Esophagus muscularis mucosa (tissue), 4 donors: ENCODE measurements at regions not wholly inside any gene's neighbourhood (a gene's known extent, or its start where the extent isn't known, plus 50 kb on each side); places are given as distances from the start of the nearest gene placed in this dataset.

Experiments used
- DNase-seq: peaks from one replicate; pipeline ENCODE4 v3.0.0-alpha.2; 2017; ENCODE audit errors: extremely low spot score
- H3K27ac ChIP-seq, 4 donors: fragments of 200-600 bp; sonication (generic); replicated peaks in 1 of 4; 1 replicate in 3 of 4; 2 replicates in 1 of 4; pipeline ENCODE4 v1.5.1; 2016 to 2019; ENCODE audit warnings: mild to moderate bottlenecking in 1 of 4
- H3K27me3 ChIP-seq, 4 donors: fragments of 200-600 bp; sonication (generic); one replicate each; pipeline versions ENCODE4 v1.5.1 to v1.6.0; 2016 to 2019
- H3K36me3 ChIP-seq, 4 donors: fragments of 200-600 bp; sonication (generic); one replicate each; pipeline ENCODE4 v1.5.1; 2016 to 2019
- H3K4me1 ChIP-seq, 4 donors: fragments of 200-600 bp; sonication (generic); one replicate each; pipeline ENCODE4 v1.5.1; 2016 to 2019
- H3K4me3 ChIP-seq, 4 donors: fragments of 200-600 bp; sonication (generic); 1 replicate in 2 of 4; 2 replicates in 2 of 4; pipeline ENCODE4 v1.5.1; 2016 to 2019; ENCODE audit warnings: mild to moderate bottlenecking in 4 of 4, moderate library complexity in 1 of 4
- H3K9me3 ChIP-seq, 4 donors: fragments of 200-600 bp; sonication (generic); 1 replicate in 3 of 4; 2 replicates in 1 of 4; pipeline ENCODE4 v1.5.1; 2016 to 2019
- EP300 ChIP-seq: sonication (generic); formaldehyde crosslinking; IDR thresholded peaks from one replicate; pipeline ENCODE4 v1.6.1; 2017; ENCODE audit warnings: antibody characterized with exemption
- POLR2A ChIP-seq: fragments of 450-650 bp; IDR thresholded peaks from one replicate; pipeline ENCODE4 v1.6.1; 2017; ENCODE audit warnings: antibody characterized with exemption, moderate library complexity, mild to moderate bottlenecking, low read depth
- POLR2AphosphoS5 ChIP-seq, 2 donors: sonication (generic); formaldehyde crosslinking; IDR thresholded peaks; one replicate each; pipeline ENCODE4 v1.6.1; 2017; ENCODE audit warnings: antibody characterized with exemption in 2 of 2
- WGBS: methylation state at CpG from one replicate; pipeline ENCODE4 v1.1.5; 2018; 5-methylcytosine and 5-hydroxymethylcytosine counted together
- intact Hi-C: fragments of 100-400 bp; cut with DNase I; formaldehyde crosslinking; loops from one replicate; pipeline ENCODE4 v1.15.1; 2023
- TF ChIP-seq, protein P1 (sequence below), 3 experiments: fragments of 200-600 bp in 2 of 3; fragments of 450-650 bp in 1 of 3; sonication (generic) in 2 of 3; IDR thresholded peaks; one replicate each; pipeline ENCODE4 v1.5.1; 2017 to 2019; ENCODE audit warnings: antibody characterized with exemption in 3 of 3, mild to moderate bottlenecking in 2 of 3, moderate library complexity in 1 of 3

GRCh38 chr1:70910013-70910412, 137.6 kb downstream of the PTGER3 start:
- H3K27me3 ChIP-seq: no peaks in the 10 kb centered on the region
- no peak for TF ChIP-seq POLR2A
- TF ChIP-seq POLR2AphosphoS5 (IDR thresholded peaks at IDR 0.05): no peak
- TF ChIP-seq EP300: no peak
- TF ChIP-seq, protein P1, sequence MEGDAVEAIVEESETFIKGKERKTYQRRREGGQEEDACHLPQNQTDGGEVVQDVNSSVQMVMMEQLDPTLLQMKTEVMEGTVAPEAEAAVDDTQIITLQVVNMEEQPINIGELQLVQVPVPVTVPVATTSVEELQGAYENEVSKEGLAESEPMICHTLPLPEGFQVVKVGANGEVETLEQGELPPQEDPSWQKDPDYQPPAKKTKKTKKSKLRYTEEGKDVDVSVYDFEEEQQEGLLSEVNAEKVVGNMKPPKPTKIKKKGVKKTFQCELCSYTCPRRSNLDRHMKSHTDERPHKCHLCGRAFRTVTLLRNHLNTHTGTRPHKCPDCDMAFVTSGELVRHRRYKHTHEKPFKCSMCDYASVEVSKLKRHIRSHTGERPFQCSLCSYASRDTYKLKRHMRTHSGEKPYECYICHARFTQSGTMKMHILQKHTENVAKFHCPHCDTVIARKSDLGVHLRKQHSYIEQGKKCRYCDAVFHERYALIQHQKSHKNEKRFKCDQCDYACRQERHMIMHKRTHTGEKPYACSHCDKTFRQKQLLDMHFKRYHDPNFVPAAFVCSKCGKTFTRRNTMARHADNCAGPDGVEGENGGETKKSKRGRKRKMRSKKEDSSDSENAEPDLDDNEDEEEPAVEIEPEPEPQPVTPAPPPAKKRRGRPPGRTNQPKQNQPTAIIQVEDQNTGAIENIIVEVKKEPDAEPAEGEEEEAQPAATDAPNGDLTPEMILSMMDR (IDR thresholded peaks at IDR 0.05): no peak
- H3K4me1 ChIP-seq: no peaks in the 10 kb centered on the region
- H3K27ac ChIP-seq: no peak overlapping the region
- no peaks in the 10 kb centered on the region for H3K36me3 ChIP-seq
- DNase-seq: no peak
- H3K4me3 ChIP-seq: no peak overlapping the region
- WGBS: 75% methylated on average over 1 of the region's 1 CpG
- intact Hi-C loops: no loop called here
- no peaks in the 10 kb centered on the region for H3K9me3 ChIP-seq

- Histone ChIP-seq H3K9me3 (no peaks in the 10 kb centered on the region), H3K36me3 (no peaks in the 10 kb centered on the region), H3K27ac (no peak overlapping the region), H3K4me1 (no peaks in the 10 kb centered on the region), H3K27me3 (no peaks in the 10 kb centered on the region), H3K4me3 (no peak overlapping the region)
- DNase-seq: no peak
- 97% methylated on average over 3 of the region's 3 CpGs for WGBS
- intact Hi-C loops: no loop called here
- TF ChIP-seq, protein P1 (IDR thresholded peaks at IDR 0.05): no peak
- TF ChIP-seq POLR2AphosphoS5 (IDR thresholded peaks at IDR 0.05) (no peak), EP300 (no peak), POLR2A (no peak)
Measured at GRCh38 chr1:70911861-70912260, 135.8 kb downstream of the PTGER3 start.

- Histone ChIP-seq H3K9me3 (no peaks in the 10 kb centered on the region), H3K36me3 (no peaks in the 10 kb centered on the region), H3K4me1 (no peaks in the 10 kb centered on the region), H3K27me3 (no peaks in the 10 kb centered on the region), H3K27ac (no peak overlapping the region), H3K4me3 (no peak overlapping the region)
- DNase-seq: no peak
- TF ChIP-seq, protein P1 (IDR thresholded peaks at IDR 0.05): no peak
- 100% methylated on average over 1 of the region's 1 CpG for WGBS
- intact Hi-C loops: no loop called here
Measured at GRCh38 chr1:70914224-70914623, 133.4 kb downstream of the PTGER3 start.

- Histone ChIP-seq H3K27me3 (no peaks in the 10 kb centered on the region), H3K4me3 (no peak overlapping the region), H3K4me1 (no peaks in the 10 kb centered on the region), H3K27ac (no peak overlapping the region), H3K9me3 (no peaks in the 10 kb centered on the region), H3K36me3 (no peaks in the 10 kb centered on the region)
- no peak for DNase-seq
- intact Hi-C loops: no loop called here
- WGBS: 47% methylated on average over 2 of the region's 2 CpGs
- no peak for TF ChIP-seq POLR2A
- TF ChIP-seq POLR2AphosphoS5 (IDR thresholded peaks at IDR 0.05): no peak
- TF ChIP-seq, protein P1 (IDR thresholded peaks at IDR 0.05): no peak
- no peak for TF ChIP-seq EP300
Measured at GRCh38 chr1:70915258-70916033, 132.2 kb downstream of the PTGER3 start.

DNA sequence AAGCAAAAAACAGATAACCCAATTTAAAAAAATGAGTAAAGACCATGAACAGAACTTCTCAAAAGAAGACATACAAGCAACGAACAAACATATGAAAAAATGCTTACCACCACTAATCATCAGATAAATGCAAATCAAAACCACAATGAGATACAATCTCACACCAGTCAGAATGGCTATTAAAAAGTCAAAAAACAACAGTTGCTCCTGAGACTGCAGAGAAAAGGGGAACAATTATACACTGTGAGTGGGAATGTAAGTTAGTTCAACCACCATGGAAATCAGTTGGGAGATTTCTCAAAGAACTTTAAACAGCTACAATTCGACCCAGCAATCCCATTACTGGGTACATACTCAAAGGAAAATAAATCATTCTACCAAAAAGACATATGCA, 131.6 kb downstream of the PTGER3 start:
- H3K27ac ChIP-seq: no peak overlapping the region
- H3K9me3 ChIP-seq: no peaks in the 10 kb centered on the region
- intact Hi-C loops: no loop called here
- TF ChIP-seq, protein P1 (IDR thresholded peaks at IDR 0.05): no peak
- TF ChIP-seq POLR2AphosphoS5 (IDR thresholded peaks at IDR 0.05): no peak
- no peak for TF ChIP-seq EP300
- no peak for TF ChIP-seq POLR2A
- H3K4me1 ChIP-seq: no peaks in the 10 kb centered on the region
- no peaks in the 10 kb centered on the region for H3K27me3 ChIP-seq
- no peak for DNase-seq
- 57% methylated on average over 2 of the region's 2 CpGs for WGBS
- H3K4me3 ChIP-seq: no peak overlapping the region
- H3K36me3 ChIP-seq: no peaks in the 10 kb centered on the region
